AG04450 (cell line): ENCODE measurements at regions not wholly inside any gene's neighbourhood (a gene's known extent, or its start where the extent isn't known, plus 50 kb on each side); places are given as distances from the start of the nearest gene placed in this dataset.

ENCODE experiments used
- CTCF ChIA-PET: fragments of 300-600, 350-600 bp; formaldehyde crosslinking; extraction: SDS; loops from one replicate; lab custom pipeline; 2022; ENCODE audit warnings: antibody characterized with exemption, inconsistent platforms; lab: Charles Lee
- POLR2A ChIA-PET: fragments of 350-600 bp; formaldehyde crosslinking; extraction: SDS; loops from one replicate; lab custom pipeline; 2021; ENCODE audit warnings: antibody characterized with exemption, inconsistent platforms; lab: Yijun Ruan, JAX
- DNase-seq: peaks from one replicate; pipeline ENCODE4 v3.0.0-alpha.2; 2011; ENCODE audit warnings: low read depth, low spot score
- H3K27ac ChIP-seq: one replicate; pipeline ENCODE4 v1.5.1; 2012; ENCODE audit warnings: low read depth, low read length, control low read depth
- H3K27me3 ChIP-seq: one replicate; pipeline ENCODE4 v1.6.0; 2012; ENCODE audit warnings: low read length; ENCODE audit not compliant: control insufficient read depth, insufficient read depth
- H3K4me3 ChIP-seq: 2 replicates; pipeline ENCODE4 v1.5.1; 2011; ENCODE audit warnings: mild to moderate bottlenecking, low read depth, low read length, control low read depth
- H3K9me3 ChIP-seq: 2 replicates; pipeline ENCODE4 v1.5.1; 2012; ENCODE audit warnings: low read length; ENCODE audit not compliant: control insufficient read depth, insufficient read depth
- CTCF ChIP-seq: IDR thresholded peaks from 2 replicates; pipeline ENCODE4 v1.5.1; 2011; ENCODE audit warnings: low read depth, low read length, control low read depth, inconsistent platforms

GRCh38 chr15:95409211-95409610 is 921.3 kb upstream of the NR2F2 start:
- no peaks in the 10 kb centered on the region for H3K9me3 ChIP-seq
- CTCF ChIA-PET, result interaction anchor here (0.5 kb wide), 1 partner anchor 949 kb away, joined by 4 read pairs; no protein-coding TSS in a partner anchor
- no peaks in the 10 kb centered on the region for H3K27me3 ChIP-seq
- POLR2A ChIA-PET, result no interaction called here
- no peak overlapping the region for H3K4me3 ChIP-seq
- no peak for TF ChIP-seq CTCF
- DNase-seq, result no peak
- H3K27ac ChIP-seq, result no peak overlapping the region

GRCh38 chr15:95409626-95410310 is 920.7 kb upstream of the NR2F2 start:
- no peak for DNase-seq
- no peak for TF ChIP-seq CTCF
- H3K27ac ChIP-seq, result no peak overlapping the region
- H3K4me3 ChIP-seq, result no peak overlapping the region
- ChIA-PET CTCF (no interaction called here), POLR2A (no interaction called here)
- no peaks in the 10 kb centered on the region for H3K9me3 ChIP-seq
- no peaks in the 10 kb centered on the region for H3K27me3 ChIP-seq

- no peak for TF ChIP-seq CTCF
- Histone ChIP-seq H3K27me3 (no peaks in the 10 kb centered on the region), H3K27ac (no peak overlapping the region), H3K9me3 (no peaks in the 10 kb centered on the region), H3K4me3 (no peak overlapping the region)
- CTCF ChIA-PET, result no interaction called here
- POLR2A ChIA-PET, result no interaction called here
- no peak for DNase-seq
Measured at GRCh38 chr15:95410757-95411156, 919.7 kb upstream of the NR2F2 start.

- Histone ChIP-seq H3K27ac (no peak overlapping the region), H3K27me3 (no peaks in the 10 kb centered on the region), H3K4me3 (no peak overlapping the region), H3K9me3 (no peaks in the 10 kb centered on the region)
- POLR2A ChIA-PET, result no interaction called here
- CTCF ChIA-PET, result no interaction called here
- no peak for DNase-seq
- TF ChIP-seq CTCF, result no peak
Measured at GRCh38 chr15:95416576-95416975, 913.9 kb upstream of the NR2F2 start.

- no peak for TF ChIP-seq CTCF
- Histone ChIP-seq H3K27ac (no peak overlapping the region), H3K4me3 (no peak overlapping the region), H3K9me3 (no peaks in the 10 kb centered on the region), H3K27me3 (no peaks in the 10 kb centered on the region)
- ChIA-PET CTCF (no interaction called here), POLR2A (no interaction called here)
- no peak for DNase-seq
Measured at GRCh38 chr15:95417761-95418160, 912.7 kb upstream of the NR2F2 start.
